ENCODE measurements at regions not wholly inside any gene's neighbourhood (a gene's known extent, or its start where the extent isn't known, plus 50 kb on each side); places are given as distances from the start of the nearest gene placed in this dataset.

GRCh38 chr17:13362341-13363122 lies 239.2 kb downstream of the HS3ST3A1 start:
- no peak for DNase-seq
- no peaks in the 10 kb centered on the region for H3K36me3 Mint-ChIP-seq (ENCODE audit: low read depth)
- H3K4me3 Mint-ChIP-seq = no peak overlapping the region
- no peak overlapping the region for H3K27ac Mint-ChIP-seq
- H3K4me1 Mint-ChIP-seq = no peaks in the 10 kb centered on the region
- intact Hi-C loops (cut with micrococcal nuclease) = no loop called here
- H3K27me3 Mint-ChIP-seq = no peaks in the 10 kb centered on the region
- H3K9me3 Mint-ChIP-seq = no peaks in the 10 kb centered on the region

GRCh38 chr17:13359774-13360173 lies 242.0 kb downstream of the HS3ST3A1 start:
- Mint-ChIP-seq H3K4me1 (no peaks in the 10 kb centered on the region), H3K36me3 (ENCODE audit: low read depth) (no peaks in the 10 kb centered on the region), H3K4me3 (no peak overlapping the region), H3K27me3 (no peaks in the 10 kb centered on the region), H3K9me3 (no peaks in the 10 kb centered on the region), H3K27ac (no peak overlapping the region)
- intact Hi-C loops (cut with micrococcal nuclease) = no loop called here
- DNase-seq = no peak

GRCh38 chr17:13355054-13355453 lies 246.7 kb downstream of the HS3ST3A1 start:
- H3K4me1 Mint-ChIP-seq = no peaks in the 10 kb centered on the region
- no peak overlapping the region for H3K27ac Mint-ChIP-seq
- H3K4me3 Mint-ChIP-seq = no peak overlapping the region
- no peaks in the 10 kb centered on the region for H3K9me3 Mint-ChIP-seq
- H3K27me3 Mint-ChIP-seq = no peaks in the 10 kb centered on the region
- no peak for DNase-seq
- H3K36me3 Mint-ChIP-seq (ENCODE audit: low read depth) = no peaks in the 10 kb centered on the region
- intact Hi-C loops (cut with micrococcal nuclease) = no loop called here

GRCh38 chr17:13353590-13353989 lies 248.1 kb downstream of the HS3ST3A1 start:
- Mint-ChIP-seq H3K9me3 (no peaks in the 10 kb centered on the region), H3K36me3 (ENCODE audit: low read depth) (no peaks in the 10 kb centered on the region), H3K4me1 (no peaks in the 10 kb centered on the region), H3K27me3 (no peaks in the 10 kb centered on the region), H3K27ac (no peak overlapping the region), H3K4me3 (no peak overlapping the region)
- intact Hi-C loops (cut with micrococcal nuclease) = no loop called here
- no peak for DNase-seq

- H3K36me3 Mint-ChIP-seq (ENCODE audit: low read depth) = no peaks in the 10 kb centered on the region
- H3K4me3 Mint-ChIP-seq = no peak overlapping the region
- no peaks in the 10 kb centered on the region for H3K4me1 Mint-ChIP-seq
- DNase-seq = no peak
- intact Hi-C loops (cut with micrococcal nuclease) = no loop called here
- no peaks in the 10 kb centered on the region for H3K27me3 Mint-ChIP-seq
- H3K9me3 Mint-ChIP-seq = no peaks in the 10 kb centered on the region
- H3K27ac Mint-ChIP-seq = no peak overlapping the region
Measured at GRCh38 chr17:13352747-13353415, 248.8 kb downstream of the HS3ST3A1 start.

GRCh38 chr17:13351046-13351445 lies 250.7 kb downstream of the HS3ST3A1 start:
- H3K4me1 Mint-ChIP-seq = peaks cover 12% of the 10 kb centered on the region
- no peaks in the 10 kb centered on the region for H3K27me3 Mint-ChIP-seq
- no peak overlapping the region for H3K4me3 Mint-ChIP-seq
- intact Hi-C loops (cut with micrococcal nuclease) = no loop called here
- H3K36me3 Mint-ChIP-seq (ENCODE audit: low read depth) = no peaks in the 10 kb centered on the region
- no peak for DNase-seq
- H3K9me3 Mint-ChIP-seq = peaks cover 4% of the 10 kb centered on the region
- peak overlapping the region; percentile 41 for H3K27ac Mint-ChIP-seq

DNA sequence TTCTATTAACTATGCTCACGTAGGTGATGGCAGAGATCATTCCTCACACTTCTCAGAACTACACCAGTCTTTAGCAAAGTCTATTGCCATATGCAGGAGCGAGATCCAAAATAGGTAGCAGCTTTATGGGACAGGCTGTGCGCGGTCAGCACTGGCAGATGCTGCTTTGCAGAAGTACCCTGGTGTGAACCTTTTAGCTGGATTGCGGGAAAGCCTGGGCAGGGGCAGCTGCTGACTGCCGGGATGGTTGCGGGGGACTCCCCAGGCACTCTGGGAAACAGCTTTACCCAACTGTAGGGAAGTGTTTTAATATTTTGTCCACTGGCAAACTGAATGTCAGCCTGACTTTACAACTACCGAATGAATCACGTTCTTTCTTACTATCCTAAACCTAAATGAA lies 251.3 kb downstream of the HS3ST3A1 start:
- peaks cover 4% of the 10 kb centered on the region for H3K9me3 Mint-ChIP-seq
- H3K27me3 Mint-ChIP-seq = no peaks in the 10 kb centered on the region
- peaks cover 14% of the 10 kb centered on the region for H3K4me1 Mint-ChIP-seq
- no peak overlapping the region for H3K27ac Mint-ChIP-seq
- H3K36me3 Mint-ChIP-seq (ENCODE audit: low read depth) = no peaks in the 10 kb centered on the region
- no peak for DNase-seq
- H3K4me3 Mint-ChIP-seq = no peak overlapping the region
- intact Hi-C loops (cut with micrococcal nuclease) = no loop called here

DNA sequence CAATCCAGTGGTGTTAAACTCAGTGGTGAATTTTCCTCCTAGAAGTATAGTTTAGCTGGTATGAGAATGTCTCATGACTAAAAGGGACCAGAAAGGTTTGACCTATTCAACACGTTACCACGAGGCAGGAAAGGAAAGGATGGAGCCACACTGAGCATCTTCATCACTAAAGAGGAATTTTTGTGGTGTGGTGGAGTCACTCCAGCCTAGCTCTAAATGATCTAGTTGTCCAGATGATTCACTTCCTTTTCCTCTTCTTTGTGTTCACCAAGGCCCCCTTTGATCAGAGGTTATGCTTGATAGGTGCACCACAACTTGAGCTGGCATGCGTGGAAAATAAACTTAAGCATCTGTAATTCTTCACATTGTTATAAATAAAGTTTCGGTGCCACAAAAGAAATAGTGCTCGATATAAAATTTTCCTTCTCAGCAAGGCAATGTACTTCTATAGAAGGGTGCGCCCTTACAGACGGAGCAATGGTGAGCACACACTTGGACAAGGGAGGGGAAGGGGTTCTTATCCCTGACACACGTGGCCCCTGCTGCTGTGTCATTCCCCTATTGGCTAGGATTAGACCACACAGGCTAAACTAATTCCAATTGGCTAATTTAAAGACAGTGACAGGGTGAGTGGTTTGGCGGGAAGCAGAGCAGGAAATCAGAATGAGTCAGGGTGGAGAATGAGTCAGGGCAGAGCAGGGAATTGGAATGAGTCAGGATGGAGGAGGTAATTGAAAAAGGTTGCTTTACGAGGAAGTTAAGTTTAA lies 254.6 kb downstream of the HS3ST3A1 start:
- no peaks in the 10 kb centered on the region for H3K36me3 Mint-ChIP-seq (ENCODE audit: low read depth)
- no peak for DNase-seq
- H3K27ac Mint-ChIP-seq = peak overlapping the region; percentile 15
- H3K4me1 Mint-ChIP-seq = peaks cover 14% of the 10 kb centered on the region
- intact Hi-C loops (cut with micrococcal nuclease) = no loop called here
- H3K4me3 Mint-ChIP-seq = no peak overlapping the region
- H3K9me3 Mint-ChIP-seq = peaks cover 4% of the 10 kb centered on the region
- peaks cover 2% of the 10 kb centered on the region for H3K27me3 Mint-ChIP-seq

GRCh38 chr17:13346592-13346991 lies 255.1 kb downstream of the HS3ST3A1 start:
- DNase-seq = no peak
- Mint-ChIP-seq H3K27ac (peak overlapping the region; percentile 61), H3K36me3 (ENCODE audit: low read depth) (no peaks in the 10 kb centered on the region), H3K4me1 (peaks cover 14% of the 10 kb centered on the region), H3K27me3 (peaks cover 2% of the 10 kb centered on the region), H3K4me3 (no peak overlapping the region), H3K9me3 (peaks cover 4% of the 10 kb centered on the region)
- intact Hi-C loops (cut with micrococcal nuclease) = no loop called here

DNA sequence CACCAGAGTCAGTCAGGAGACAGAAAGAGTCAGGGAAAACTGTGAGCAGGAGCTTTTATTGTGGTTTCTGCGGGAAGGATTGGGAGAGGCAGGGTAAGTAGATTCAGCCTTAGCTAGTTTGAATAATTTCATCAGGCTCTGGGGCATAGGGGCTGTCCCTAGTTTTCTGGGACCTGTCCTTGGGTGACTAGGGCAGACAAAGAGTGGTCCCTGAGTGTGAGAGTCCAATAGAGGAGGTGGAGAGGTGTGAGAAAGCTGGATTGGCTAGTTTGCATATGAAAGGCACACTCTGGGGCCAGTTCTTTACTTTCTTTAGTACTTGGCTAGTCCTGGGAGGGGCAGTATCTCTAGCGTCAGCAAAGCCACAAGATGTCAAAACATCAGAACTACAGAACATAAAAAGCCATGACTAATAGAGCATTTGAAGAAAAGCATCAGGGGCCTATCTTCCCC lies 255.6 kb downstream of the HS3ST3A1 start:
- intact Hi-C loops (cut with micrococcal nuclease) = no loop called here
- no peak for DNase-seq
- H3K4me1 Mint-ChIP-seq = peaks cover 14% of the 10 kb centered on the region
- no peak overlapping the region for H3K4me3 Mint-ChIP-seq
- H3K36me3 Mint-ChIP-seq (ENCODE audit: low read depth) = no peaks in the 10 kb centered on the region
- peak overlapping the region; percentile 61 for H3K27ac Mint-ChIP-seq
- peaks cover 2% of the 10 kb centered on the region for H3K27me3 Mint-ChIP-seq
- peaks cover 4% of the 10 kb centered on the region for H3K9me3 Mint-ChIP-seq

DNA sequence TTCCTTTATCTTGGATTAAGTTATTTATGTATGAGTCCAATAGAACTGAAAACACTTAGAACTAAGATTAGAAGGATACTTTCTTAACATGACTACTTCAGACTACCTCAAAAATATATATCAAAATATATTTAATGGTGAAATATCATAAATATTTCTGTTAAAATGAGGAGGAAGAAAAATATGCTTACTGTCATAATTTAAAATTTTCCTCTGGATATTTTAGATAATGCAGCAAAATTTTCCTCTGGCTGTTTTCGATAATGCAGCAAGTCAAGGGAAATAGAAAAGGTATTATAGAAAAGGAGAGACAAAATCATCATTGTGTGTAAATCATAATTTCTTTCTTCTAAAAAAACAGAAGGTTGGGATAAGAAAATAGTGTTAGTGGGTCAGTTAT lies 263.3 kb downstream of the HS3ST3A1 start:
- H3K27ac Mint-ChIP-seq = no peak overlapping the region
- H3K4me1 Mint-ChIP-seq = peaks cover 4% of the 10 kb centered on the region
- peaks cover 12% of the 10 kb centered on the region for H3K27me3 Mint-ChIP-seq
- H3K36me3 Mint-ChIP-seq (ENCODE audit: low read depth) = no peaks in the 10 kb centered on the region
- intact Hi-C loops (cut with micrococcal nuclease) = loop anchor here (5.0 kb wide), 2 partner anchors 964 to 1589 kb away; partner anchors contain the start of gene HS3ST3B1
- no peak for DNase-seq
- H3K4me3 Mint-ChIP-seq = no peak overlapping the region
- peaks cover 5% of the 10 kb centered on the region for H3K9me3 Mint-ChIP-seq

DNA sequence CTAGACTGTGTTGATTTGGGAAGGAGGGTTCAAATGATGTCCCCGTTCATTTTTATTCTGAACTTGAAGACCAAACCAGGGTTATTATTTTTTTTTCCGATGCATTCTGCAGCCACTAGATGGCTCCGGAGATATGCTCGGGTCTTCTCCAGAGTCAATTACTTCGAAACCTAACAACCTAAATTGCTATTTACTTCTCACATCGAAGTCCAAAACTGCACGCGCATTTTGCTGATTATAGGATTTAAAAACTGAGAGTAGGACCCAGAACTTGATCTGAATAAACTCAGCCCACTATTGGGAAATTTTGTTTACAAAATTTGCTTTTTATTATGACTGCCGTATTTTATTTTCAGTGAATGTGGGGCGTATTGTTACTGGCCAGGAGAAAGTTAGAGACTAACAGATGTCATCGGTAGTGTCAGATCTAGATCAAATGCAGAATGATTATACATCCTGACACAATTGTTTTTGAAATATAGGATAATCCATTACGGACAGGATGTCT lies 263.8 kb downstream of the HS3ST3A1 start:
- peak; percentile 73 for DNase-seq
- Mint-ChIP-seq H3K4me1 (peaks cover 4% of the 10 kb centered on the region), H3K4me3 (peak overlapping the region; percentile 50), H3K9me3 (peaks cover 5% of the 10 kb centered on the region), H3K36me3 (ENCODE audit: low read depth) (no peaks in the 10 kb centered on the region), H3K27me3 (peaks cover 11% of the 10 kb centered on the region), H3K27ac (no peak overlapping the region)
- intact Hi-C loops (cut with micrococcal nuclease) = loop anchor here (5.0 kb wide), 2 partner anchors 964 to 1589 kb away; partner anchors contain the start of gene HS3ST3B1

DNA sequence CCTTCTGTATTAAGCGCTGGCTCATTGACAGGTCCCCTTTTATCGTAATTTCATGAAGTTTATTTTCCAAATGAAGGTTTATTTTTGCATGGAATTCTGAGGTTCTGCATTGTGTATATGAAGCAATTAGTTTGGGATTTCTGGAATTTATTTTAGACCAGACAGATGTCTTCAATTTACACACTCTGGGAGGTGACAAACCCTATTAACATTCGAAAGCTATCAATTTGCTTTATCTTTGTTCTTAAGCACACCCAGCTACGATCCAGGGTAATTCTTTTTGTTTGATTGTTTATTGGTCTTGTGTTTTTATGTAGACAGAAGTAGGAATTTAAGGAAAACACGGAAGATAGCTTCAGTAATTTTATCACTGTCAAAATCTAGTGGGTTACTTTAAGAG lies 264.6 kb downstream of the HS3ST3A1 start:
- Mint-ChIP-seq H3K27ac (no peak overlapping the region), H3K36me3 (ENCODE audit: low read depth) (no peaks in the 10 kb centered on the region), H3K4me3 (no peak overlapping the region), H3K27me3 (peaks cover 11% of the 10 kb centered on the region), H3K9me3 (peaks cover 13% of the 10 kb centered on the region), H3K4me1 (peaks cover 4% of the 10 kb centered on the region)
- intact Hi-C loops (cut with micrococcal nuclease) = loop anchor here (5.0 kb wide), 2 partner anchors 965 to 1590 kb away; partner anchors contain the start of gene HS3ST3B1
- no peak for DNase-seq

All from activated CD4-positive, alpha-beta T cell treated with anti-CD3 and anti-CD28 coated beads, Interleukin-2, amount 10 ng/mL, durations not matched to agents 24 days and 14 days (primary cell).